Uterus (tissue), 3 donors: ENCODE measurements at regions not wholly inside any gene's neighbourhood (a gene's known extent, or its start where the extent isn't known, plus 50 kb on each side); places are given as distances from the start of the nearest gene placed in this dataset.

Source experiments
- DNase-seq, 2 donors: peaks; one replicate each; pipeline ENCODE4 v3.0.0-alpha.2; 2019 to 2020
- H3K27ac ChIP-seq, 2 donors: fragments of 200-600 bp; sonication (generic); 1 replicate in 1 of 2; 2 replicates in 1 of 2; pipeline ENCODE4 v1.5.1; 2016 to 2018
- H3K27me3 ChIP-seq, 2 donors: fragments of 200-600 bp; sonication (generic); one replicate each; pipeline ENCODE4 v1.5.1; 2018 to 2019; ENCODE audit warnings: control low read depth in 1 of 2
- H3K36me3 ChIP-seq, 2 donors: fragments of 200-600 bp; sonication (generic); one replicate each; pipeline ENCODE4 v1.5.1; 2019; ENCODE audit warnings: control low read depth in 1 of 2
- H3K4me1 ChIP-seq, 2 donors: fragments of 200-600 bp; sonication (generic); one replicate each; pipeline ENCODE4 v1.5.1; 2018 to 2019; ENCODE audit warnings: control low read depth in 1 of 2
- H3K4me3 ChIP-seq, 2 donors: fragments of 200-600 bp; sonication (generic); 1 replicate in 1 of 2; 2 replicates in 1 of 2; pipeline ENCODE4 v1.5.1; 2018 to 2019; ENCODE audit warnings: mild to moderate bottlenecking in 1 of 2
- H3K9me3 ChIP-seq, 2 donors: fragments of 200-600 bp; sonication (generic); one replicate each; pipeline ENCODE4 v1.5.1; 2019; ENCODE audit warnings: control low read depth in 1 of 2
- CTCF ChIP-seq, 4 experiments: fragments of 200-600 bp in 2 of 4; fragments of 450-650 bp in 2 of 4; sonication (generic) in 2 of 4; IDR thresholded peaks; one replicate each; pipeline ENCODE4 v1.5.1; 2016 to 2019; ENCODE audit warnings: antibody characterized with exemption in 4 of 4, mild to moderate bottlenecking in 2 of 4, moderate library complexity in 1 of 4
- POLR2A ChIP-seq, 2 donors: fragments of 450-650 bp; IDR thresholded peaks; one replicate each; pipeline ENCODE4 v1.6.1; 2016; ENCODE audit warnings: antibody characterized with exemption in 2 of 2, mild to moderate bottlenecking in 1 of 2, moderate library complexity in 1 of 2
- intact Hi-C: fragments of 100-400 bp; cut with DNase I; formaldehyde crosslinking; loops from one replicate; pipeline ENCODE4 v1.15.1; 2023; ENCODE audit warnings: low total_unique reads
- donor health status: DM: yes; HTN: yes; CAD: no.

- H3K27ac ChIP-seq: peak overlapping the region in 1 of 2 donors; percentile 65
- H3K4me3 ChIP-seq: no peak overlapping the region
- no peaks in the 10 kb centered on the region for H3K27me3 ChIP-seq
- H3K36me3 ChIP-seq: no peaks in the 10 kb centered on the region
- peak in 1 of 2 donors; percentile 20 for DNase-seq
- intact Hi-C loops: no loop called here
- TF ChIP-seq POLR2A (IDR thresholded peaks at IDR 0.05) (no peak), CTCF (IDR thresholded peaks at IDR 0.05) (no peak)
- no peaks in the 10 kb centered on the region for H3K9me3 ChIP-seq
- H3K4me1 ChIP-seq: no peaks in the 10 kb centered on the region
These were observed 91.0 kb downstream of the ADCYAP1 start for GRCh38 chr18:995629-996028.

GRCh38 chr18:997499-997898 is 92.8 kb downstream of the ADCYAP1 start:
- DNase-seq: no peak
- Histone ChIP-seq H3K27ac (no peak overlapping the region), H3K4me3 (no peak overlapping the region), H3K27me3 (no peaks in the 10 kb centered on the region), H3K36me3 (no peaks in the 10 kb centered on the region), H3K9me3 (no peaks in the 10 kb centered on the region), H3K4me1 (no peaks in the 10 kb centered on the region)
- intact Hi-C loops: no loop called here
- TF ChIP-seq CTCF (IDR thresholded peaks at IDR 0.05) (no peak), POLR2A (IDR thresholded peaks at IDR 0.05) (no peak)

- Histone ChIP-seq H3K9me3 (no peaks in the 10 kb centered on the region), H3K4me3 (no peak overlapping the region), H3K36me3 (no peaks in the 10 kb centered on the region), H3K27me3 (no peaks in the 10 kb centered on the region), H3K4me1 (no peaks in the 10 kb centered on the region), H3K27ac (no peak overlapping the region)
- no peak for TF ChIP-seq POLR2A (IDR thresholded peaks at IDR 0.05)
- TF ChIP-seq CTCF (IDR thresholded peaks at IDR 0.05): no peak
- DNase-seq: no peak
- intact Hi-C loops: no loop called here
These were observed 94.3 kb downstream of the ADCYAP1 start for GRCh38 chr18:998936-999335.

DNA sequence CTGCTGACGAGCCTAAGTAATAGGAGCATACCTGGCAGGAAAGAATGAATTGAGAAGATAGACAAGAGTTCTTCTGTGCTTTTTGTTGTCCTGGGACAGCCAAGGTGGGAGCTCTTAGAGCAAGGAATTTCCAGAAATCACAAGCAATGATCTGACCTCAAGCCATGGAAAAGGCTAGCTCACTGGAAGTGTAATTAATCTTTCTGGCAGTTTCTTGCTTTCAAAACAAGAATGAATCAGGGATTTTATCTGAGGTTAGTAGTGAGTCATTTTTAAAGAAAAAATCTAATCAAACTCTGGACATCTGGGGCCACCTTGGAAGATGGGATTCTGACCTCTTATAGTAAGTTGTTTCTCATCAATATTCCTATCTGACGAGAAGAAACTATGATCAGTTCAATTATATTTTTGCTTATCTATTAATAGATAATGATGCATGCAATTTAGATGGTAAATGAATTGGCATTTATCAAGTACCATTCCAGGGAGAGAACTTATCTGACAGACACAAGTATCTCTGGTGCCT is 98.0 kb downstream of the ADCYAP1 start:
- H3K4me3 ChIP-seq: no peak overlapping the region
- H3K9me3 ChIP-seq: no peaks in the 10 kb centered on the region
- no peak overlapping the region for H3K27ac ChIP-seq
- intact Hi-C loops: no loop called here
- TF ChIP-seq CTCF (IDR thresholded peaks at IDR 0.05): no peak
- TF ChIP-seq POLR2A (IDR thresholded peaks at IDR 0.05): no peak
- no peaks in the 10 kb centered on the region for H3K27me3 ChIP-seq
- H3K36me3 ChIP-seq: no peaks in the 10 kb centered on the region
- DNase-seq: no peak
- no peaks in the 10 kb centered on the region for H3K4me1 ChIP-seq

DNA sequence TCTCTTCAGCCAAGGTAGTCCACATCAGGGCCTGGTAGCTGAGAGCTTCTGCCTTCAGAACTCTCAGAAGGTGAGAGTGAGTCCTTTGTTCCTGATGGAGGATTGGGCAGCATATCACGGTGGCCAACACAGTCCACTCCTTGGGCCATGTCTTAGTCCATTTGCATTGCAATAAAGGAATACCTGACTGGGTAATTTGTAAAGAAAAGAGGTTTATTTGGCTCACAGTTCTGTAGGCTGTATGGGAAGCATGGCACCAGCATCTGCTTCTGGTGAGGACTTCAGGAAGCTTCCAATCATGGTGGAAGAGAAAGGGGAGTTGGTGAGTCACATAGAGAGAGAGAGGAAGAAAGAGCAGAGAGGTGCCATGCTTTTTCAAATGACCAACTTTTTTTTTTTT is 98.8 kb downstream of the ADCYAP1 start:
- no peaks in the 10 kb centered on the region for H3K36me3 ChIP-seq
- H3K4me3 ChIP-seq: no peak overlapping the region
- no peaks in the 10 kb centered on the region for H3K9me3 ChIP-seq
- TF ChIP-seq POLR2A (IDR thresholded peaks at IDR 0.05) (no peak), CTCF (IDR thresholded peaks at IDR 0.05) (no peak)
- intact Hi-C loops: no loop called here
- DNase-seq: no peak
- no peaks in the 10 kb centered on the region for H3K4me1 ChIP-seq
- H3K27ac ChIP-seq: no peak overlapping the region
- H3K27me3 ChIP-seq: no peaks in the 10 kb centered on the region
